WTC11 (cell line): ENCODE measurements at regions not wholly inside any gene's neighbourhood (a gene's known extent, or its start where the extent isn't known, plus 50 kb on each side); places are given as distances from the start of the nearest gene placed in this dataset.

Experiments used
- CREB1 ChIP-seq: sonication (generic); formaldehyde crosslinking; IDR thresholded peaks from 2 replicates; pipeline ENCODE4 v1.8.0; 2023; ENCODE audit warnings: mild to moderate bottlenecking, missing genetic modification reagents
- GABPB1 ChIP-seq: sonication (generic); formaldehyde crosslinking; IDR thresholded peaks from 2 replicates; pipeline ENCODE4 v1.8.1; 2023; ENCODE audit warnings: mild to moderate bottlenecking, missing genetic modification reagents
- TF ChIP-seq, protein P1 (sequence below): sonication (generic); formaldehyde crosslinking; IDR thresholded peaks from 2 replicates; pipeline ENCODE4 v1.8.0; 2022; ENCODE audit warnings: mild to moderate bottlenecking, missing genetic modification reagents
- TF ChIP-seq, protein P2 (sequence below): sonication (generic); formaldehyde crosslinking; IDR thresholded peaks from 2 replicates; pipeline ENCODE4 v1.8.0; 2022; ENCODE audit warnings: mild to moderate bottlenecking, missing genetic modification reagents
- TF ChIP-seq, protein P3 (sequence below): fragments of 200-600 bp; IDR thresholded peaks from 2 replicates; pipeline ENCODE4 v1.8.0; 2022; ENCODE audit warnings: antibody characterized with exemption

DNA sequence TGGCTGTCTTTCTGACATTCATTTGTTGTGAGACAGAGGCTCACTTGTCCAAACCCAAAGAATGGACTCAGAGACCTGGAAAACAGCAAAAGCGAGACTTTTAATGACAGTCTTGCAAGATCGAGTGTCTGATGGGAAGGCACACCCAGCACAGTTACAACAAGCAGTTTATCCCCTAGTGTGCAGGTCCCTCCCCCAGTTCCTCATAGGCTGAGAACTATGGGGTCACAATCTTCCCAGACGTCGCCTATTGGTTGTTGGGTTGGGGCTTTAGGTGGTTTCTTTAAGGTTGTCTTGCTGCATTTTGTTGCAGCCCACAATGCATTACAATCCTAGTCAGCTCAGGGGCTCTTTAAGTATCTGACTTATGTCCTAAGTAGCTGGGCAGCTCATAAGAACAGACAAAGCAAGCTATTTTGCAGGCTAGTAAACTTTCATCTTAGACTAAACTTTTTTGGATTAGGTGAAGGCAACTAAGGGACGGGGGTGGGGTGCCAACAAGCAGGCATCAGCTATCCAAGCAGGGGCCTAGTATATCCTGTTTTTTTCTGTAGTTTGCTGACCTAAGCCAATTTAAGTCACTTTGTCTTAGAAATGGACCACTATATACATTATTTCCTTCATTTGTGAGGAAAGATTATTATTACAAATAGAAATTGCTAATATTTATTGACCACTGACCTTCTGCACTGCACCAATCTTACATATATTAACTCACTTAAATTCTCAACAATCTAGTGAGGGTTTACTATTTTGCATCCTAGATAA lies 151.8 kb downstream of the SETD4 start:
- TF ChIP-seq, protein P1, sequence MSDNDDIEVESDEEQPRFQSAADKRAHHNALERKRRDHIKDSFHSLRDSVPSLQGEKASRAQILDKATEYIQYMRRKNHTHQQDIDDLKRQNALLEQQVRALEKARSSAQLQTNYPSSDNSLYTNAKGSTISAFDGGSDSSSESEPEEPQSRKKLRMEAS = no peak
- TF ChIP-seq CREB1 (no peak), GABPB1 (no peak)
- TF ChIP-seq, protein P2, sequence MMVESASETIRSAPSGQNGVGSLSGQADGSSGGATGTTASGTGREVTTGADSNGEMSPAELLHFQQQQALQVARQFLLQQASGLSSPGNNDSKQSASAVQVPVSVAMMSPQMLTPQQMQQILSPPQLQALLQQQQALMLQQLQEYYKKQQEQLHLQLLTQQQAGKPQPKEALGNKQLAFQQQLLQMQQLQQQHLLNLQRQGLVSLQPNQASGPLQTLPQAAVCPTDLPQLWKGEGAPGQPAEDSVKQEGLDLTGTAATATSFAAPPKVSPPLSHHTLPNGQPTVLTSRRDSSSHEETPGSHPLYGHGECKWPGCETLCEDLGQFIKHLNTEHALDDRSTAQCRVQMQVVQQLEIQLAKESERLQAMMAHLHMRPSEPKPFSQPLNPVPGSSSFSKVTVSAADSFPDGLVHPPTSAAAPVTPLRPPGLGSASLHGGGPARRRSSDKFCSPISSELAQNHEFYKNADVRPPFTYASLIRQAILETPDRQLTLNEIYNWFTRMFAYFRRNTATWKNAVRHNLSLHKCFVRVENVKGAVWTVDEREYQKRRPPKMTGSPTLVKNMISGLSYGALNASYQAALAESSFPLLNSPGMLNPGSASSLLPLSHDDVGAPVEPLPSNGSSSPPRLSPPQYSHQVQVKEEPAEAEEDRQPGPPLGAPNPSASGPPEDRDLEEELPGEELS = no peak
- TF ChIP-seq, protein P3, sequence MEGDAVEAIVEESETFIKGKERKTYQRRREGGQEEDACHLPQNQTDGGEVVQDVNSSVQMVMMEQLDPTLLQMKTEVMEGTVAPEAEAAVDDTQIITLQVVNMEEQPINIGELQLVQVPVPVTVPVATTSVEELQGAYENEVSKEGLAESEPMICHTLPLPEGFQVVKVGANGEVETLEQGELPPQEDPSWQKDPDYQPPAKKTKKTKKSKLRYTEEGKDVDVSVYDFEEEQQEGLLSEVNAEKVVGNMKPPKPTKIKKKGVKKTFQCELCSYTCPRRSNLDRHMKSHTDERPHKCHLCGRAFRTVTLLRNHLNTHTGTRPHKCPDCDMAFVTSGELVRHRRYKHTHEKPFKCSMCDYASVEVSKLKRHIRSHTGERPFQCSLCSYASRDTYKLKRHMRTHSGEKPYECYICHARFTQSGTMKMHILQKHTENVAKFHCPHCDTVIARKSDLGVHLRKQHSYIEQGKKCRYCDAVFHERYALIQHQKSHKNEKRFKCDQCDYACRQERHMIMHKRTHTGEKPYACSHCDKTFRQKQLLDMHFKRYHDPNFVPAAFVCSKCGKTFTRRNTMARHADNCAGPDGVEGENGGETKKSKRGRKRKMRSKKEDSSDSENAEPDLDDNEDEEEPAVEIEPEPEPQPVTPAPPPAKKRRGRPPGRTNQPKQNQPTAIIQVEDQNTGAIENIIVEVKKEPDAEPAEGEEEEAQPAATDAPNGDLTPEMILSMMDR = no peak
